PC-3 (cell line): ENCODE measurements at regions not wholly inside any gene's neighbourhood (a gene's known extent, or its start where the extent isn't known, plus 50 kb on each side); places are given as distances from the start of the nearest gene placed in this dataset.

ENCODE experiments used
- EZH2 ChIP-seq: fragments of 300-600 bp; sonication (generic); IDR thresholded peaks from one replicate; pipeline ENCODE4 v1.6.1; 2017; ENCODE audit warnings: antibody characterized with exemption, mild to moderate bottlenecking, low read length; ENCODE audit not compliant: unreplicated experiment
- TF ChIP-seq, protein P1 (sequence below): fragments of 300-600 bp; sonication (generic); conservative IDR thresholded peaks from 2 replicates; pipeline ENCODE4 v1.5.1; 2017; ENCODE audit warnings: antibody characterized with exemption, low read depth, mild to moderate bottlenecking, low read length

DNA sequence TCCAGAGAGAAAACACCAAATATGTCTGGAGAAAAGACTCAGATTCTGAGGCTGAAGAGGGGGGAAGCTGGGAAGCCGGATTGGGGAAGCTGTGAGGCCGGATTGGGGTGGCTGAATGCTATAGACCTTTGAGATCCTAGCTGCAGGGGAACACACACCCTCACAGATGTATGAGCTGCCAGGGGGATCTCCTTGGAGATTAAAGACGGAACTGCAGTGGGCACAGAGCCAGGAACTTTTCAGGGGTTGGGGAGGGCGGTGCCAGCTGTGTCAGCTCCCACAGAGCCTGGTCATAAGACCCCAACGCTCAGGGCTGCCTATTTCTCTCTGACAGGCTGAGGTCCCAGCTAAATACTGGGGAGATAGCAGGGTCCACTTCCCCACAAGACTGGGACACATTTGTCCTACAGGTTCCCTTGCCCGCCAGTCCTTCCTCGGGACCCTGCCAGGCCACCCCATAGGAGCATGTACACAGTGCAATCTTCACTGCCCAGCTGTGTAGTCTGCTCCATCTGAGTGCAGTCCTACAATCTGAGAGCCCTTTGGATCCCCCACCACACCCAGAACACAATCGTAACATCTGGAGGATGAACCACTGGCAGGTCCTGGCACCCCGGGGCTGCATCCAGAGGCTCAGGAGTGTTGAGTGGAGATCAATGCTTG is 1893.9 kb downstream of the PCDH9 start:
- TF ChIP-seq, protein P1, sequence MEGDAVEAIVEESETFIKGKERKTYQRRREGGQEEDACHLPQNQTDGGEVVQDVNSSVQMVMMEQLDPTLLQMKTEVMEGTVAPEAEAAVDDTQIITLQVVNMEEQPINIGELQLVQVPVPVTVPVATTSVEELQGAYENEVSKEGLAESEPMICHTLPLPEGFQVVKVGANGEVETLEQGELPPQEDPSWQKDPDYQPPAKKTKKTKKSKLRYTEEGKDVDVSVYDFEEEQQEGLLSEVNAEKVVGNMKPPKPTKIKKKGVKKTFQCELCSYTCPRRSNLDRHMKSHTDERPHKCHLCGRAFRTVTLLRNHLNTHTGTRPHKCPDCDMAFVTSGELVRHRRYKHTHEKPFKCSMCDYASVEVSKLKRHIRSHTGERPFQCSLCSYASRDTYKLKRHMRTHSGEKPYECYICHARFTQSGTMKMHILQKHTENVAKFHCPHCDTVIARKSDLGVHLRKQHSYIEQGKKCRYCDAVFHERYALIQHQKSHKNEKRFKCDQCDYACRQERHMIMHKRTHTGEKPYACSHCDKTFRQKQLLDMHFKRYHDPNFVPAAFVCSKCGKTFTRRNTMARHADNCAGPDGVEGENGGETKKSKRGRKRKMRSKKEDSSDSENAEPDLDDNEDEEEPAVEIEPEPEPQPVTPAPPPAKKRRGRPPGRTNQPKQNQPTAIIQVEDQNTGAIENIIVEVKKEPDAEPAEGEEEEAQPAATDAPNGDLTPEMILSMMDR, result no peak
- TF ChIP-seq EZH2, result no peak
